Retinal pigment epithelial cell (primary cell): ENCODE measurements at regions not wholly inside any gene's neighbourhood (a gene's known extent, or its start where the extent isn't known, plus 50 kb on each side); places are given as distances from the start of the nearest gene placed in this dataset.

ENCODE experiments used
- DNase-seq: peaks from one replicate; pipeline ENCODE4 v3.0.0-alpha.2; 2010; ENCODE audit warnings: low read depth
- H3K4me3 ChIP-seq: 2 replicates; pipeline ENCODE4 v1.5.1; 2011; ENCODE audit warnings: mild to moderate bottlenecking, low read length, control low read depth, moderate library complexity
- CTCF ChIP-seq: conservative IDR thresholded peaks from 2 replicates; pipeline ENCODE4 v1.5.1; 2011; ENCODE audit warnings: low read depth, low read length, control low read depth, inconsistent platforms

- TF ChIP-seq CTCF, result no peak
- DNase-seq, result no peak
- H3K4me3 ChIP-seq, result no peak overlapping the region
Observed at GRCh38 chr5:92808474-92808873, 772.5 kb downstream of the NR2F1-AS1 start.

GRCh38 chr5:92807085-92807484 lies 773.9 kb downstream of the NR2F1-AS1 start:
- no peak overlapping the region for H3K4me3 ChIP-seq
- TF ChIP-seq CTCF, result no peak
- DNase-seq, result no peak

- no peak for DNase-seq
- H3K4me3 ChIP-seq, result no peak overlapping the region
- no peak for TF ChIP-seq CTCF
Observed at GRCh38 chr5:92805446-92805845, 775.6 kb downstream of the NR2F1-AS1 start.

GRCh38 chr5:92801911-92802310 lies 779.1 kb downstream of the NR2F1-AS1 start:
- no peak for DNase-seq
- H3K4me3 ChIP-seq, result no peak overlapping the region
- TF ChIP-seq CTCF, result no peak

DNA sequence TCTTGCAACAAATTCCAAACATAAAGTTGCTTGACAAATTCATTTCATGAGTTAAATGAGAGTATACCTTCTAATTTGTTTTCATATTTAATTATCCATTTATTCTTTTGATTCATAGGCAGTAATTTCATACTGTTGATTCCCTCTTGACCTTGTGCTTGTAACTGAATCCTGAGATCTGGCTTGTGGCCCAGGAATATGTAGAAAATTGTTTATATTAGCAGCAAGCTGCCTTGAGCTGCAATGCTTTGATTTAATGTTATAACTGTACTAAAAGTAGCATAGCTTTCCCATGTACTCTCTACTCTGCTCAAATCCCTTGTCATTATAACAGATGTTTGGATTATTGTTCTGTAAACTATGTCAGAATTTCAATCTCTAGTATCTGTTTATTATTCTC lies 780.7 kb downstream of the NR2F1-AS1 start:
- no peak for TF ChIP-seq CTCF
- H3K4me3 ChIP-seq, result no peak overlapping the region
- peak; percentile 63 for DNase-seq

DNA sequence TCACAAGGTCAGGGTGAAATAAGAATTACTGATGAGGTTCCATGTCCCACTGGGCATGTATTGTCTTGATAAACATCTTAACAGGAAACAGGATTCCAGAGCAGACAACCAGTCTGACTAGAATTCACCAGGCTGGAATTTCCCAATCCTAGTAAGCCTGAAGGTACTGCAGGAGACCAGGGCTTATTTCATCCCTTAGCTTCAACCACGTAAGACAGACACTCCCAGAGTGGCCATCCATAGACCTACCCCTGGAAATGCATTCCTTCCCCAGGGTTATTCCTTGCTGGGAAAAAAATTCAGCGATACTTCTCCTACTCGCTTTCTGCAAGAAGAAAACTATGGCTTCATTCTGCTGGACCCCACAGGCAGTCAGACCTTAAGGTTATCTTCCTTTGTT lies 785.4 kb downstream of the NR2F1-AS1 start:
- no peak overlapping the region for H3K4me3 ChIP-seq
- DNase-seq, result no peak
- no peak for TF ChIP-seq CTCF

DNA sequence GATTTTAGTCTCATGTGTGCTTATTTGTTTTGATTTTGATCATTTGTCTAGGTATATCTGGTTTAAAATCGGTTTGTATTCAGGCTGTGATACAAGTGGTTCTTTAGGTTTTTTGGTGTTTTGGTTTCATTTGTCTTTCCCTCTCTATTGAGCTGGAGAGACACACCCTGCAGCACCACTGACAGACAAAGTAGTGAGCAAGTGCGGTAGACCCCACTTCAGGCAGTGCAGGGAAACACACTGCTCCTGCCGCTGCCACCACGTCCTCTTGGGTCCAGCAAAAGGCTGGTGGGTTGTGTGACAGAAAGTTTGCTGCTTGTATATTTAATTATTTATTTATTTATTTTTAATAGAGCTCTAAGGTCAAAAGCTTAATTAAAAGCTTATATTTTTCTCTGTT lies 801.0 kb downstream of the NR2F1-AS1 start:
- no peak overlapping the region for H3K4me3 ChIP-seq
- no peak for TF ChIP-seq CTCF
- no peak for DNase-seq
